ENCODE measurements at regions not wholly inside any gene's neighbourhood (a gene's known extent, or its start where the extent isn't known, plus 50 kb on each side); places are given as distances from the start of the nearest gene placed in this dataset.

- TF ChIP-seq CTCF (IDR thresholded peaks at IDR 0.05), result no peak
- no peak for TF ChIP-seq POLR2A (IDR thresholded peaks at IDR 0.05)
Observed at GRCh38 chr2:19811186-19811585, 90.6 kb downstream of the TTC32 start.

Data from adrenal gland (tissue), 5 donors.